HCT116 (cell line): ENCODE measurements at regions not wholly inside any gene's neighbourhood (a gene's known extent, or its start where the extent isn't known, plus 50 kb on each side); places are given as distances from the start of the nearest gene placed in this dataset.

Experiments used
- ATAC-seq: fragments of 200-7000 bp; cut with Tn5 transposase; 2 replicates; pipeline ENCODE4 v1.9.1; 2020; ENCODE audit warnings: mild to moderate bottlenecking, moderate library complexity
- BruUV-seq: library from RNA; stranded (reverse); fragments of 400-500 nt; replicated peaks from 2 replicates; lab custom pipeline; 2021; lab: Mats Ljungman, UMichigan
- CTCF ChIA-PET: fragments of 300-600 bp; sonication (Branson Sonifier 250); formaldehyde crosslinking; loops from one replicate; lab custom pipeline; 2021; ENCODE audit warnings: antibody characterized with exemption; lab: Charles Lee
- POLR2A ChIA-PET: fragments of 300-600, 350-600 bp; sonication (Branson Sonifier 250); formaldehyde crosslinking; loops from one replicate; lab custom pipeline; 2021; ENCODE audit warnings: antibody characterized with exemption; lab: Charles Lee
- RAD21 ChIA-PET, 2 experiments: fragments of 300-600 bp; sonication (Branson Sonifier 250); formaldehyde crosslinking; loops; one replicate each; lab custom pipeline; 2023; ENCODE audit warnings: low total read pairs in 2 of 2; ENCODE audit not compliant: uncharacterized antibody in 2 of 2, unreplicated experiment in 2 of 2, low non-redundant PET in 1 of 2; lab: Charles Lee
- DNase-seq: peaks from one replicate; pipeline ENCODE4 v3.0.0-alpha.2; 2010; ENCODE audit warnings: low read depth, low spot score
- H2AFZ ChIP-seq: fragments of 200-600 bp; shearing (Covaris generic), sonication (generic); 2 replicates; pipeline ENCODE4 v1.6.1; 2017; ENCODE audit warnings: low read depth, mixed run types, mixed read lengths, antibody characterized with exemption, low read length; ENCODE audit not compliant: poor library complexity, severe bottlenecking
- H3K27ac ChIP-seq: 2 replicates; pipeline ENCODE4 v1.5.1; 2012; ENCODE audit warnings: low read depth, low read length
- H3K27me3 ChIP-seq: fragments of 200-600 bp; sonication (generic); 2 replicates; pipeline ENCODE4 v1.6.1; 2016; ENCODE audit warnings: mixed run types, low read length, mixed read lengths; ENCODE audit not compliant: insufficient read depth
- H3K36me3 ChIP-seq, 2 experiments: fragments of 200-500 bp in 1 of 2; fragments of 200-600 bp in 1 of 2; sonication (Bioruptor generic) in 1 of 2; sonication (generic) in 1 of 2; 2 replicates each; pipeline versions ENCODE4 v1.5.1 to v1.6.1; 2014 to 2016; ENCODE audit warnings: low read length in 2 of 2, inconsistent platforms in 1 of 2, mixed read lengths in 1 of 2, mixed run types in 1 of 2; ENCODE audit not compliant: insufficient read depth in 2 of 2, control insufficient read depth in 1 of 2
- H3K4me1 ChIP-seq, 2 experiments: fragments of 200-600 bp in 1 of 2; sonication (generic) in 1 of 2; 2 replicates each; pipeline versions ENCODE4 v1.5.1 to v1.6.1; 2012 to 2017; ENCODE audit warnings: low read length in 2 of 2, inconsistent platforms in 1 of 2, mild to moderate bottlenecking in 1 of 2, mixed read lengths in 1 of 2, mixed run types in 1 of 2, moderate library complexity in 1 of 2; ENCODE audit not compliant: insufficient read depth in 2 of 2, control insufficient read depth in 1 of 2
- H3K4me2 ChIP-seq: fragments of 200-600 bp; sonication (generic); 2 replicates; pipeline ENCODE4 v1.6.1; 2017; ENCODE audit warnings: mixed run types, low read length, mixed read lengths
- H3K4me3 ChIP-seq, 2 experiments: fragments of 200-600 bp in 1 of 2; sonication (generic) in 1 of 2; replicated peaks in 1 of 2; 2 replicates each; pipeline ENCODE4 v1.5.1; 2011 to 2016; ENCODE audit warnings: low read length in 2 of 2, control low read depth in 1 of 2, low read depth in 1 of 2, mild to moderate bottlenecking in 1 of 2, mixed read lengths in 1 of 2, mixed run types in 1 of 2
- H3K79me2 ChIP-seq: fragments of 200-600 bp; sonication (generic); 2 replicates; pipeline ENCODE4 v1.6.1; 2017; ENCODE audit warnings: mild to moderate bottlenecking, mixed run types, low read length, moderate library complexity, mixed read lengths; ENCODE audit not compliant: insufficient read depth
- H3K9ac ChIP-seq: fragments of 200-600 bp; sonication (generic); 2 replicates; pipeline ENCODE4 v1.6.1; 2016; ENCODE audit warnings: low read length, mixed read lengths
- H3K9me2 ChIP-seq: fragments of 200-600 bp; sonication (generic), shearing (Covaris generic); 2 replicates; pipeline ENCODE4 v1.6.1; 2017; ENCODE audit warnings: mixed run types, mild to moderate bottlenecking, moderate library complexity; ENCODE audit not compliant: insufficient read depth
- H3K9me3 ChIP-seq, 2 experiments: fragments of 200-500 bp in 1 of 2; fragments of 200-600 bp in 1 of 2; sonication (Bioruptor generic) in 1 of 2; sonication (generic) in 1 of 2; 2 replicates each; pipeline ENCODE4 v1.6.1; 2014 to 2017; ENCODE audit warnings: low read length in 2 of 2, mixed read lengths in 2 of 2, inconsistent platforms in 1 of 2, low read depth in 1 of 2, mild to moderate bottlenecking in 1 of 2, mixed run types in 1 of 2, moderate library complexity in 1 of 2; ENCODE audit not compliant: control insufficient read depth in 1 of 2, insufficient read depth in 1 of 2
- H4K20me1 ChIP-seq: fragments of 200-600 bp; sonication (generic), shearing (Covaris generic); 2 replicates; pipeline ENCODE4 v1.6.1; 2017; ENCODE audit warnings: mixed run types, mild to moderate bottlenecking, moderate library complexity; ENCODE audit not compliant: insufficient read depth
- CBX3 ChIP-seq: IDR thresholded peaks from 2 replicates; pipeline ENCODE4 v1.6.1; 2012; ENCODE audit warnings: low read depth
- EGR1 ChIP-seq: IDR thresholded peaks from 2 replicates; pipeline ENCODE4 v1.6.1; 2012; ENCODE audit warnings: low read depth
- EZH2 ChIP-seq: fragments of 200-600 bp; sonication (generic); IDR thresholded peaks from 2 replicates; pipeline ENCODE4 v1.6.1; 2017; ENCODE audit warnings: antibody characterized with exemption, mixed run types
- EZH2phosphoT487 ChIP-seq: fragments of 200-600 bp; IDR thresholded peaks from 2 replicates; pipeline ENCODE4 v1.6.1; 2018; ENCODE audit warnings: antibody characterized with exemption, borderline replicate concordance
- FOSL1 ChIP-seq: IDR thresholded peaks from 2 replicates; pipeline ENCODE4 v1.6.1; 2012; ENCODE audit warnings: low read depth
- JUND ChIP-seq: IDR thresholded peaks from 2 replicates; pipeline ENCODE4 v1.6.1; 2012
- RAD21 ChIP-seq: IDR thresholded peaks from 2 replicates; pipeline ENCODE4 v1.6.1; 2012; ENCODE audit warnings: low read depth, mild to moderate bottlenecking
- SIN3A ChIP-seq: IDR thresholded peaks from 2 replicates; pipeline ENCODE4 v1.6.1; 2012; ENCODE audit warnings: low read depth
- SP1 ChIP-seq: IDR thresholded peaks from 2 replicates; pipeline ENCODE4 v1.6.1; 2012; ENCODE audit warnings: low read depth
- TCF7L2 ChIP-seq: IDR thresholded peaks from 2 replicates; pipeline ENCODE4 v1.7.0; 2011; ENCODE audit warnings: borderline replicate concordance, inconsistent platforms; ENCODE audit not compliant: insufficient read depth, insufficient read length; ENCODE audit errors: extremely low read depth
- YY1 ChIP-seq: IDR thresholded peaks from 2 replicates; pipeline ENCODE4 v1.6.1; 2011; ENCODE audit warnings: low read length, low read depth, moderate library complexity, mild to moderate bottlenecking; ENCODE audit not compliant: insufficient replicate concordance; ENCODE audit errors: extremely low read depth
- intact Hi-C: fragments of 100-400 bp; cut with micrococcal nuclease; formaldehyde crosslinking; loops from 2 replicates; pipeline ENCODE4 v1.10.0; 2022
- TF ChIP-seq, protein P1 (sequence below), 3 experiments: fragments of 200-600 bp in 1 of 3; sonication (generic) in 1 of 3; IDR thresholded peaks in 2 of 3; conservative IDR thresholded peaks in 1 of 3; 2 replicates each; pipeline ENCODE4 v1.5.1; 2012 to 2017; ENCODE audit warnings: low read depth in 2 of 3, low read length in 2 of 3, antibody characterized with exemption in 1 of 3, borderline replicate concordance in 1 of 3, control low read depth in 1 of 3, mild to moderate bottlenecking in 1 of 3, mixed read lengths in 1 of 3, mixed run types in 1 of 3, moderate library complexity in 1 of 3; ENCODE audit not compliant: insufficient read depth in 1 of 3
- TF ChIP-seq, protein P2 (sequence below): IDR thresholded peaks from 2 replicates; pipeline ENCODE4 v1.6.1; 2012
- TF ChIP-seq, protein P3 (sequence below): IDR thresholded peaks from 2 replicates; pipeline ENCODE4 v1.6.1; 2012

DNA sequence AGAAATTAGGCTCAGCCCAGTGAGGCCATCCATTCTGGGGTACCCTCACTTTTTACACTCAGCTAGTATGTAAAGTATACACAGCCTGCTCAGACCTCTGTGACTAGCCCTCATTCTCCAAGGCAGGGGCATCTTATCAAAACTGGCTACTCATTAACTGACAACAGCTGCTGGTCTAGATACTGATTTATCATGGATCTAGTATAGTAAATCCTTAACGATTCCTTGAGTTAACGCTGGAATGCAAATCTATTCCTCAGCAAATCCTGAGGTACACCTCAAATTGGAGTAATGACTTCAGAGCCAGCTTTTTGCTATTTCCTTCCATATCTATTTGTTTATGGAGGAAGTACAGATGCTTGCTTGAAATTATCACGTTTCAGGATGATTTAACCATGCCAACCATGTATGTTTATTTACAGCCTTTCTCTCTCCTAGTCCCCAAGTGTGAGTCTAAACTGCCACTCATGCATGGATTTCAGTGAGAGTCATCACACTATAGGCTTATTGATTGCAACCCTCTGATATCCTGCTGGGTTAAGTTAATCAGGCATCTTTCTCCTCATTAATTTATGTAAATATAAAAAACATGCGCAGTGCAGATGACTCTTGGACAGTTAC, 70.2 kb upstream of the DOK6 start:
- DNase-seq (no peak), ATAC-seq (no peak)
- Histone ChIP-seq H3K4me2 (no peak overlapping the region), H3K27me3 (no peaks in the 10 kb centered on the region), H4K20me1 (no peaks in the 10 kb centered on the region), H3K4me3 (no peak overlapping the region), H3K4me1 (no peaks in the 10 kb centered on the region), H3K79me2 (no peaks in the 10 kb centered on the region), H3K9me2 (no peaks in the 10 kb centered on the region), H3K9ac (no peak overlapping the region), H3K9me3 (no peaks in the 10 kb centered on the region), H3K27ac (no peak overlapping the region), H3K36me3 (no peaks in the 10 kb centered on the region), H2AFZ (no peak overlapping the region)
- ChIA-PET RAD21 (no interaction called here), CTCF (no interaction called here), POLR2A (no interaction called here)
- no peak for TF ChIP-seq EZH2
- BruUV-seq, result no TSS peak
- intact Hi-C loops, result no loop called here

DNA sequence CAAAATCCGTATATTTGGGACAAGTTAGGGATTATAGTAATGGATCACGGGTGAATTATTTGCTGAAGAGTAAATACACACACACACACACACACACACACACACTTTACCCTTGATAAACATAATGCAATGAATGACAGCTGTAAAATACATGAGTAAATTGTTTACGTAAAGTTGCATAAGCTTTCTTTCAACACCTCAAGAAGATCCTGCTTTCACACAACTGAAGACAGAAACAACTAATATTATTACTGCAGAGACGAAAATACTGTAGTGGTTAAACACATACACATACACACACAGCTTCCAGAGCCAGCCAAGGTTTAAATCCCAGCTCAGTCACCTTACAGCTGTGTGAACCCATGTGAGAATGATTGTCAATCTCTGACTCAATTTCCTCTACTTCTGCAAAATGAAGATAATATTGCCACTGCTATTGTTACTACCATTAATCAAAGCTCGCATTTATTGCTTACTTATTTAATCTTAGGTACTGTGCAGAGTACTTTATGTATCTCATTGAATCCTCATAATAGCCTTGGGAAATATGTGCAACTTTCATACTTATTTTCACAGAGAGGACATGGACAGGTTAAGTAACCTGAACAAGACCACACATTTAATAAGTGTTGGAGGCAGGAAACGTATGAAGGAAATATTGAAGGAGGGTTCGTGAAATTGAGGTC, 50.6 kb upstream of the DOK6 start:
- BruUV-seq, result no TSS peak
- Histone ChIP-seq H3K36me3 (no peaks in the 10 kb centered on the region), H2AFZ (no peak overlapping the region), H3K9ac (no peak overlapping the region), H3K9me3 (no peaks in the 10 kb centered on the region), H3K27ac (no peak overlapping the region), H3K4me1 (no peaks in the 10 kb centered on the region), H3K4me2 (no peak overlapping the region), H3K4me3 (no peak overlapping the region), H3K9me2 (no peaks in the 10 kb centered on the region), H3K79me2 (no peaks in the 10 kb centered on the region), H3K27me3 (no peaks in the 10 kb centered on the region), H4K20me1 (no peaks in the 10 kb centered on the region)
- ChIA-PET CTCF (no interaction called here), RAD21 (no interaction called here), POLR2A (no interaction called here)
- intact Hi-C loops, result no loop called here
- no peak for DNase-seq
- no peak for TF ChIP-seq FOSL1
- no peak for TF ChIP-seq EZH2
- TF ChIP-seq EZH2phosphoT487, result no peak
- no peak for TF ChIP-seq TCF7L2
- TF ChIP-seq JUND, result no peak
- TF ChIP-seq SIN3A, result no peak
- TF ChIP-seq, protein P1, sequence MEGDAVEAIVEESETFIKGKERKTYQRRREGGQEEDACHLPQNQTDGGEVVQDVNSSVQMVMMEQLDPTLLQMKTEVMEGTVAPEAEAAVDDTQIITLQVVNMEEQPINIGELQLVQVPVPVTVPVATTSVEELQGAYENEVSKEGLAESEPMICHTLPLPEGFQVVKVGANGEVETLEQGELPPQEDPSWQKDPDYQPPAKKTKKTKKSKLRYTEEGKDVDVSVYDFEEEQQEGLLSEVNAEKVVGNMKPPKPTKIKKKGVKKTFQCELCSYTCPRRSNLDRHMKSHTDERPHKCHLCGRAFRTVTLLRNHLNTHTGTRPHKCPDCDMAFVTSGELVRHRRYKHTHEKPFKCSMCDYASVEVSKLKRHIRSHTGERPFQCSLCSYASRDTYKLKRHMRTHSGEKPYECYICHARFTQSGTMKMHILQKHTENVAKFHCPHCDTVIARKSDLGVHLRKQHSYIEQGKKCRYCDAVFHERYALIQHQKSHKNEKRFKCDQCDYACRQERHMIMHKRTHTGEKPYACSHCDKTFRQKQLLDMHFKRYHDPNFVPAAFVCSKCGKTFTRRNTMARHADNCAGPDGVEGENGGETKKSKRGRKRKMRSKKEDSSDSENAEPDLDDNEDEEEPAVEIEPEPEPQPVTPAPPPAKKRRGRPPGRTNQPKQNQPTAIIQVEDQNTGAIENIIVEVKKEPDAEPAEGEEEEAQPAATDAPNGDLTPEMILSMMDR (IDR thresholded peaks at IDR 0.05 in 2 of 3, conservative IDR thresholded peaks at IDR 0.05 in 1 of 3; ENCODE audit: borderline replicate concordance in 1 of 3, insufficient read depth in 1 of 3, low read depth in 2 of 3, low read length in 2 of 3), result no peak
- TF ChIP-seq, protein P2, sequence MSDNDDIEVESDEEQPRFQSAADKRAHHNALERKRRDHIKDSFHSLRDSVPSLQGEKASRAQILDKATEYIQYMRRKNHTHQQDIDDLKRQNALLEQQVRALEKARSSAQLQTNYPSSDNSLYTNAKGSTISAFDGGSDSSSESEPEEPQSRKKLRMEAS, result no peak
- no peak for TF ChIP-seq SP1
- TF ChIP-seq RAD21, result no peak
- TF ChIP-seq EGR1, result no peak
- no peak for TF ChIP-seq CBX3
- no peak for TF ChIP-seq YY1
- TF ChIP-seq, protein P3, sequence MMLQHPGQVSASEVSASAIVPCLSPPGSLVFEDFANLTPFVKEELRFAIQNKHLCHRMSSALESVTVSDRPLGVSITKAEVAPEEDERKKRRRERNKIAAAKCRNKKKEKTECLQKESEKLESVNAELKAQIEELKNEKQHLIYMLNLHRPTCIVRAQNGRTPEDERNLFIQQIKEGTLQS, result no peak
- no peak for ATAC-seq
